ENCODE measurements at regions not wholly inside any gene's neighbourhood (a gene's known extent, or its start where the extent isn't known, plus 50 kb on each side); places are given as distances from the start of the nearest gene placed in this dataset.

GRCh38 chrX:98490670-98491069 lies 1607.0 kb downstream of the RPA4 start:
- TF ChIP-seq FOXM1 (IDR thresholded peaks at IDR 0.05; ENCODE audit: borderline replicate concordance, low read depth): no peak
- TF ChIP-seq RAD21 (IDR thresholded peaks at IDR 0.05; ENCODE audit: low read depth): no peak
- no peak for TF ChIP-seq EP300 (IDR thresholded peaks at IDR 0.05; ENCODE audit: borderline replicate concordance)
- TF ChIP-seq USF1 (IDR thresholded peaks at IDR 0.05): no peak
- TF ChIP-seq CREB1 (IDR thresholded peaks at IDR 0.05; ENCODE audit: low read depth): no peak
- TF ChIP-seq TEAD4 (IDR thresholded peaks at IDR 0.05): no peak
- no peak for TF ChIP-seq TAF1 (IDR thresholded peaks at IDR 0.05; ENCODE audit: low read depth)
- TF ChIP-seq REST (IDR thresholded peaks at IDR 0.05; ENCODE audit: low read depth): no peak
- no peak for TF ChIP-seq MAX (IDR thresholded peaks at IDR 0.05)
- TF ChIP-seq EGR1 (IDR thresholded peaks at IDR 0.05): no peak
- no peak for TF ChIP-seq YY1 (IDR thresholded peaks at IDR 0.05; ENCODE audit: low read depth)
- no peak for TF ChIP-seq TCF12 (IDR thresholded peaks at IDR 0.05; ENCODE audit: low read depth)
- TF ChIP-seq NFIC (IDR thresholded peaks at IDR 0.05): no peak

Measured in Ishikawa (cell line).